IPS DF 6.9 (cell line): ENCODE measurements at regions not wholly inside any gene's neighbourhood (a gene's known extent, or its start where the extent isn't known, plus 50 kb on each side); places are given as distances from the start of the nearest gene placed in this dataset.

Experiments used
- DNase-seq: peaks from one replicate; pipeline ENCODE4 v3.0.0-alpha.2; 2013; ENCODE audit warnings: low read depth, low spot score
- H3K27ac ChIP-seq: one replicate; pipeline ENCODE4 v1.5.1; 2013; ENCODE audit warnings: low read length, control low read depth
- H3K27me3 ChIP-seq: 2 replicates; pipeline ENCODE4 v1.6.1; 2013; ENCODE audit warnings: mild to moderate bottlenecking, low read length; ENCODE audit not compliant: control insufficient read depth, insufficient read depth
- H3K36me3 ChIP-seq: 2 replicates; pipeline ENCODE4 v1.6.1; 2013; ENCODE audit warnings: low read length; ENCODE audit not compliant: control insufficient read depth, insufficient read depth
- H3K4me1 ChIP-seq: 2 replicates; pipeline ENCODE4 v1.6.1; 2013; ENCODE audit warnings: low read length; ENCODE audit not compliant: control insufficient read depth, insufficient read depth
- H3K4me3 ChIP-seq: 2 replicates; pipeline ENCODE4 v1.5.1; 2013; ENCODE audit warnings: mild to moderate bottlenecking, low read length
- H3K9me3 ChIP-seq: 2 replicates; pipeline ENCODE4 v1.6.1; 2013; ENCODE audit warnings: low read length, inconsistent platforms; ENCODE audit not compliant: control insufficient read depth, insufficient read depth
- WGBS: extraction: QIAGEN DNeasy Blood & Tissue Kit; methylation state at CpG from one replicate; pipeline ENCODE4 v1.1.7; 2013; ENCODE audit warnings: mixed read lengths, missing lambda C conversion rate; ENCODE audit not compliant: insufficient read length, insufficient coverage; 5-methylcytosine and 5-hydroxymethylcytosine counted together

GRCh38 chr1:34619256-34619655 lies 135.6 kb upstream of the GJB5 start:
- DNase-seq: no peak
- no CpG with 5 or more reads among the region's 4 CpGs for WGBS
- Histone ChIP-seq H3K4me3 (no peak overlapping the region), H3K36me3 (no peaks in the 10 kb centered on the region), H3K27me3 (no peaks in the 10 kb centered on the region), H3K9me3 (no peaks in the 10 kb centered on the region), H3K27ac (no peak overlapping the region), H3K4me1 (no peaks in the 10 kb centered on the region)

- no CpG with 5 or more reads among the region's 4 CpGs for WGBS
- Histone ChIP-seq H3K36me3 (no peaks in the 10 kb centered on the region), H3K9me3 (no peaks in the 10 kb centered on the region), H3K4me3 (no peak overlapping the region), H3K4me1 (no peaks in the 10 kb centered on the region), H3K27me3 (no peaks in the 10 kb centered on the region), H3K27ac (no peak overlapping the region)
- no peak for DNase-seq
Measured at GRCh38 chr1:34621916-34622315, 132.9 kb upstream of the GJB5 start.

- Histone ChIP-seq H3K9me3 (no peaks in the 10 kb centered on the region), H3K27me3 (no peaks in the 10 kb centered on the region), H3K36me3 (no peaks in the 10 kb centered on the region), H3K4me1 (no peaks in the 10 kb centered on the region), H3K4me3 (no peak overlapping the region), H3K27ac (no peak overlapping the region)
- no CpG with 5 or more reads among the region's 6 CpGs for WGBS
- no peak for DNase-seq
Measured at GRCh38 chr1:34625521-34626015, 129.3 kb upstream of the GJB5 start.

GRCh38 chr1:34627465-34628240 lies 127.2 kb upstream of the GJB5 start:
- Histone ChIP-seq H3K4me3 (no peak overlapping the region), H3K27me3 (no peaks in the 10 kb centered on the region), H3K4me1 (no peaks in the 10 kb centered on the region), H3K9me3 (no peaks in the 10 kb centered on the region), H3K36me3 (no peaks in the 10 kb centered on the region), H3K27ac (no peak overlapping the region)
- no peak for DNase-seq
- no CpG with 5 or more reads among the region's 10 CpGs for WGBS

GRCh38 chr1:34631126-34631525 lies 123.7 kb upstream of the GJB5 start:
- Histone ChIP-seq H3K9me3 (no peaks in the 10 kb centered on the region), H3K36me3 (no peaks in the 10 kb centered on the region), H3K27ac (no peak overlapping the region), H3K4me3 (no peak overlapping the region), H3K27me3 (no peaks in the 10 kb centered on the region), H3K4me1 (no peaks in the 10 kb centered on the region)
- WGBS: no CpG with 5 or more reads among the region's 2 CpGs
- no peak for DNase-seq

GRCh38 chr1:34639701-34640100 lies 115.1 kb upstream of the GJB5 start:
- no peak overlapping the region for H3K27ac ChIP-seq
- no peaks in the 10 kb centered on the region for H3K9me3 ChIP-seq
- no peak overlapping the region for H3K4me3 ChIP-seq
- WGBS: no CpG with 5 or more reads among the region's 9 CpGs
- no peaks in the 10 kb centered on the region for H3K36me3 ChIP-seq
- no peaks in the 10 kb centered on the region for H3K27me3 ChIP-seq
- no peaks in the 10 kb centered on the region for H3K4me1 ChIP-seq
- no peak for DNase-seq

GRCh38 chr1:34640654-34641401 lies 114.0 kb upstream of the GJB5 start:
- WGBS: no CpG with 5 or more reads among the region's 10 CpGs
- Histone ChIP-seq H3K27ac (no peak overlapping the region), H3K27me3 (no peaks in the 10 kb centered on the region), H3K4me3 (no peak overlapping the region), H3K36me3 (no peaks in the 10 kb centered on the region), H3K4me1 (no peaks in the 10 kb centered on the region), H3K9me3 (no peaks in the 10 kb centered on the region)
- no peak for DNase-seq

- H3K36me3 ChIP-seq: no peaks in the 10 kb centered on the region
- no peak for DNase-seq
- no peak overlapping the region for H3K4me3 ChIP-seq
- H3K4me1 ChIP-seq: no peaks in the 10 kb centered on the region
- H3K27me3 ChIP-seq: no peaks in the 10 kb centered on the region
- H3K27ac ChIP-seq: no peak overlapping the region
- no peaks in the 10 kb centered on the region for H3K9me3 ChIP-seq
- WGBS: no CpG with 5 or more reads among the region's 1 CpG
Measured at GRCh38 chr1:34642679-34643078, 112.2 kb upstream of the GJB5 start.

- no CpG with 5 or more reads among the region's 7 CpGs for WGBS
- no peaks in the 10 kb centered on the region for H3K27me3 ChIP-seq
- H3K36me3 ChIP-seq: no peaks in the 10 kb centered on the region
- DNase-seq: no peak
- H3K4me3 ChIP-seq: no peak overlapping the region
- H3K9me3 ChIP-seq: no peaks in the 10 kb centered on the region
- no peaks in the 10 kb centered on the region for H3K4me1 ChIP-seq
- no peak overlapping the region for H3K27ac ChIP-seq
Measured at GRCh38 chr1:34645109-34645688, 109.6 kb upstream of the GJB5 start.

- Histone ChIP-seq H3K27ac (no peak overlapping the region), H3K36me3 (no peaks in the 10 kb centered on the region), H3K9me3 (no peaks in the 10 kb centered on the region), H3K4me1 (no peaks in the 10 kb centered on the region), H3K27me3 (no peaks in the 10 kb centered on the region), H3K4me3 (no peak overlapping the region)
- no CpG with 5 or more reads among the region's 3 CpGs for WGBS
- no peak for DNase-seq
Measured at GRCh38 chr1:34645919-34646318, 108.9 kb upstream of the GJB5 start.
